WI38 (cell line): ENCODE measurements at regions not wholly inside any gene's neighbourhood (a gene's known extent, or its start where the extent isn't known, plus 50 kb on each side); places are given as distances from the start of the nearest gene placed in this dataset.

Experiments
- H3K4me3 ChIP-seq: 2 replicates; pipeline ENCODE4 v1.5.1; 2011; ENCODE audit warnings: low read depth, mild to moderate bottlenecking, control low read depth, low read length
- TF ChIP-seq, protein P1 (sequence below): IDR thresholded peaks from 2 replicates; pipeline ENCODE4 v1.5.1; 2012; ENCODE audit warnings: low read depth, mild to moderate bottlenecking, control low read depth, low read length

- H3K4me3 ChIP-seq, result no peak overlapping the region
- TF ChIP-seq, protein P1, sequence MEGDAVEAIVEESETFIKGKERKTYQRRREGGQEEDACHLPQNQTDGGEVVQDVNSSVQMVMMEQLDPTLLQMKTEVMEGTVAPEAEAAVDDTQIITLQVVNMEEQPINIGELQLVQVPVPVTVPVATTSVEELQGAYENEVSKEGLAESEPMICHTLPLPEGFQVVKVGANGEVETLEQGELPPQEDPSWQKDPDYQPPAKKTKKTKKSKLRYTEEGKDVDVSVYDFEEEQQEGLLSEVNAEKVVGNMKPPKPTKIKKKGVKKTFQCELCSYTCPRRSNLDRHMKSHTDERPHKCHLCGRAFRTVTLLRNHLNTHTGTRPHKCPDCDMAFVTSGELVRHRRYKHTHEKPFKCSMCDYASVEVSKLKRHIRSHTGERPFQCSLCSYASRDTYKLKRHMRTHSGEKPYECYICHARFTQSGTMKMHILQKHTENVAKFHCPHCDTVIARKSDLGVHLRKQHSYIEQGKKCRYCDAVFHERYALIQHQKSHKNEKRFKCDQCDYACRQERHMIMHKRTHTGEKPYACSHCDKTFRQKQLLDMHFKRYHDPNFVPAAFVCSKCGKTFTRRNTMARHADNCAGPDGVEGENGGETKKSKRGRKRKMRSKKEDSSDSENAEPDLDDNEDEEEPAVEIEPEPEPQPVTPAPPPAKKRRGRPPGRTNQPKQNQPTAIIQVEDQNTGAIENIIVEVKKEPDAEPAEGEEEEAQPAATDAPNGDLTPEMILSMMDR, result no peak
Observed at GRCh38 chr17:77615703-77616253, 342.7 kb upstream of the TNRC6C start.

- TF ChIP-seq, protein P1, result no peak
- no peak overlapping the region for H3K4me3 ChIP-seq
Observed at GRCh38 chr17:77616254-77616731, 342.2 kb upstream of the TNRC6C start.

- no peak overlapping the region for H3K4me3 ChIP-seq
- TF ChIP-seq, protein P1, result no peak
Observed at GRCh38 chr17:77617516-77617915, 341.0 kb upstream of the TNRC6C start.

- TF ChIP-seq, protein P1, result no peak
- no peak overlapping the region for H3K4me3 ChIP-seq
Observed at GRCh38 chr17:77618173-77618572, 340.3 kb upstream of the TNRC6C start.

DNA sequence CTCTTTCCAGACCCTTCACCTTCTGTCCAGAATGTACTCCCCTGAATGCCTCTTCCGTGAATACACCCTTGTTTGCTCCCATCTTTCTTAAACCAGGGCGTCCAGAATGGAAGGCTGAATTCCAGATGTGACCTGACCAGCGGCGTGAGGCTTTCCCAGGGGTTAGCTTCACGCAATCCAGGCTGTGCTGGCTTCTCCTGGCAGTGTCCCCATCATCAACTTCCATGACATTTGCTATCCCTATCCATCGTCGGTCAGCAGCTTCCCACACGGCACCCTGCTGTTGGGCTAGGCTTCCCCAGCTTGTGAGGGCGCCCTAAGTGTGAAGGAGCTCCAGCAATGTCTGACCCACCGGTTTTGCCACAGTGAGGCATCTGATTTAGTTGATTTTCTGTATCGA lies 339.8 kb upstream of the TNRC6C start:
- TF ChIP-seq, protein P1, result no peak
- H3K4me3 ChIP-seq, result no peak overlapping the region

DNA sequence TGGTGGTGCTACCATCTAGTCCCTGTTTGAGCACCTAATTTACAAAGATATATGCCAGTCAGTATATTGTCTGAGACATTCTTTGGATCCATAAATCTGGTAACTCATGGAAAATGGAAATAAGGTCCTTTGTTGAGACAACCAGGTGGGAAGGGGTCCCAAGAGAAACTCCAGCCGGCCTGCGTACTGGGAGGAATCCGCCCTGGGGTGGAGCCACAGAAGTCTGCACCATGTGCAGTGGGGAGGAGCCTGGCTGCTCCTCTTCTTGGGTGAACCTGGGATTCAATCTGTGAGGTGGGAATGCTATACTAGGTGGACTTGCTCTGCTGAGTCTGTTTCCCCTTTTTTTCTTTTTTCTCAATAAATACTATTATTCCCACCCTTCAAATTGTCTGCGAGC lies 339.2 kb upstream of the TNRC6C start:
- no peak overlapping the region for H3K4me3 ChIP-seq
- TF ChIP-seq, protein P1, result no peak

DNA sequence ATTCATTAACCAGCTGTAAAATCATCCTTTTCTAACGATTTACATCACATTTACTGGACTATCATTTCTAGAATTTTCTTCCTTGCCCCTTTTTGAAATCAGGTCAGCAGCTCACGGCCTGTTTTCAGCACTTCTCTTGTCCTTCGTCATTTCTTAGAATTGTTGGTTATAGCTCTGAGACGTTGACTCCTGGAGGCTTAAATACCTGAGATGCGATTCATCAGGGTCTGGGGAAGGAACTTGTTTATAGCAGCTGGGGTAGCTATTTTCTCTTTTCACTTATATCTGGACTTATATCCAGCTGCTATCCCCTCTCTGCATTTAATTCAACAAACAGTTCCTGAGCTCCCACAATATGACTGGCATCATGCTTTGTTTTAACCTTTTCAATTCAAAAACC lies 338.7 kb upstream of the TNRC6C start:
- H3K4me3 ChIP-seq, result no peak overlapping the region
- TF ChIP-seq, protein P1, result no peak
